Sigmoid colon (tissue), 6 donors: ENCODE measurements at regions not wholly inside any gene's neighbourhood (a gene's known extent, or its start where the extent isn't known, plus 50 kb on each side); places are given as distances from the start of the nearest gene placed in this dataset.

Experiments
- DNase-seq: peaks from one replicate; pipeline ENCODE4 v3.0.0-alpha.2; 2019
- H3K27ac ChIP-seq, 4 donors: fragments of 200-600 bp; sonication (generic); one replicate each; pipeline ENCODE4 v1.5.1; 2016 to 2019; ENCODE audit warnings: mild to moderate bottlenecking in 1 of 4
- H3K27me3 ChIP-seq, 3 donors: fragments of 200-600 bp; sonication (generic); one replicate each; pipeline ENCODE4 v1.5.1; 2019; ENCODE audit warnings: mild to moderate bottlenecking in 1 of 3
- H3K36me3 ChIP-seq, 4 donors: fragments of 200-600 bp; sonication (generic); one replicate each; pipeline ENCODE4 v1.5.1; 2016 to 2019
- H3K4me1 ChIP-seq, 4 donors: fragments of 200-600 bp; sonication (generic); one replicate each; pipeline ENCODE4 v1.5.1; 2017 to 2019
- H3K4me3 ChIP-seq, 4 donors: fragments of 200-600 bp; sonication (generic); one replicate each; pipeline ENCODE4 v1.5.1; 2017 to 2019; ENCODE audit warnings: mild to moderate bottlenecking in 2 of 4, moderate library complexity in 1 of 4
- H3K9me3 ChIP-seq, 4 donors: fragments of 200-600 bp in 3 of 4; sonication (generic) in 3 of 4; one replicate each; pipeline versions ENCODE4 v1.5.1 to v1.6.1; 2013 to 2019
- EP300 ChIP-seq, 4 donors: sonication (generic); formaldehyde crosslinking; IDR thresholded peaks; one replicate each; pipeline ENCODE4 v1.6.1; 2017; ENCODE audit warnings: antibody characterized with exemption in 4 of 4
- POLR2A ChIP-seq, 2 donors: fragments of 450-650 bp; IDR thresholded peaks; one replicate each; pipeline ENCODE4 v1.6.1; 2016; ENCODE audit warnings: antibody characterized with exemption in 2 of 2, mild to moderate bottlenecking in 2 of 2, moderate library complexity in 2 of 2
- POLR2AphosphoS5 ChIP-seq, 4 donors: sonication (generic); formaldehyde crosslinking; IDR thresholded peaks; one replicate each; pipeline ENCODE4 v1.6.1; 2017; ENCODE audit warnings: antibody characterized with exemption in 4 of 4
- WGBS, 2 donors: extraction: QIAGEN DNeasy Blood & Tissue Kit; methylation state at CpG; one replicate each; pipeline ENCODE4 v1.1.7; 2013; 5-methylcytosine and 5-hydroxymethylcytosine counted together
- intact Hi-C: fragments of 100-400 bp; cut with DNase I; formaldehyde crosslinking; loops from one replicate; pipeline ENCODE4 v1.15.1; 2023
- TF ChIP-seq, protein P1 (sequence below), 4 experiments: fragments of 450-650 bp in 3 of 4; fragments of 200-600 bp in 1 of 4; IDR thresholded peaks; one replicate each; pipeline ENCODE4 v1.5.1; 2016 to 2019; ENCODE audit warnings: antibody characterized with exemption in 4 of 4, mild to moderate bottlenecking in 3 of 4, moderate library complexity in 2 of 4
- donor health status: healthy with polysubstance abuse.
- donor health status: healthy.

DNA sequence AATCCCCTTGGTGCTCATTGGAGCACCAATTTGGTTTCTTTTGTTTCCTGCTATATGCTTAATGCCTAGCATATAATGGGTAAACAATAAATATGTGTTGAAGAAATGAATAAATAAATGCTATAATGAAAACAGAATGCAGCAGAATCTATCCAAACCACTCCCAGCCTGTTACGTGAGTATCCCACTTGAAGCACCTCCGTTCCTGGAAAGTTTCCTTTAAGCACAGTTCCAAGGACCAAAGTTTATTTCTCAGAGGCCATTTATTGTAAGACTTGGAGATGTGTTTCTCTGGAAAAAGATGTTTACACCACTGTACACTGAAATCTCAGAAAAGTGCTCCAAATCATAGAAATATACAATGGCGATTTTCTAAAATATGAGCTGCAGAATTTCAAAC is 187.0 kb downstream of the SOX9 start:
- TF ChIP-seq, protein P1, sequence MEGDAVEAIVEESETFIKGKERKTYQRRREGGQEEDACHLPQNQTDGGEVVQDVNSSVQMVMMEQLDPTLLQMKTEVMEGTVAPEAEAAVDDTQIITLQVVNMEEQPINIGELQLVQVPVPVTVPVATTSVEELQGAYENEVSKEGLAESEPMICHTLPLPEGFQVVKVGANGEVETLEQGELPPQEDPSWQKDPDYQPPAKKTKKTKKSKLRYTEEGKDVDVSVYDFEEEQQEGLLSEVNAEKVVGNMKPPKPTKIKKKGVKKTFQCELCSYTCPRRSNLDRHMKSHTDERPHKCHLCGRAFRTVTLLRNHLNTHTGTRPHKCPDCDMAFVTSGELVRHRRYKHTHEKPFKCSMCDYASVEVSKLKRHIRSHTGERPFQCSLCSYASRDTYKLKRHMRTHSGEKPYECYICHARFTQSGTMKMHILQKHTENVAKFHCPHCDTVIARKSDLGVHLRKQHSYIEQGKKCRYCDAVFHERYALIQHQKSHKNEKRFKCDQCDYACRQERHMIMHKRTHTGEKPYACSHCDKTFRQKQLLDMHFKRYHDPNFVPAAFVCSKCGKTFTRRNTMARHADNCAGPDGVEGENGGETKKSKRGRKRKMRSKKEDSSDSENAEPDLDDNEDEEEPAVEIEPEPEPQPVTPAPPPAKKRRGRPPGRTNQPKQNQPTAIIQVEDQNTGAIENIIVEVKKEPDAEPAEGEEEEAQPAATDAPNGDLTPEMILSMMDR (IDR thresholded peaks at IDR 0.05) = no peak
- TF ChIP-seq EP300 (IDR thresholded peaks at IDR 0.05) (no peak), POLR2AphosphoS5 (IDR thresholded peaks at IDR 0.05) (no peak), POLR2A (IDR thresholded peaks at IDR 0.05) (no peak)
- Histone ChIP-seq H3K9me3 (no peaks in the 10 kb centered on the region), H3K27ac (no peak overlapping the region), H3K27me3 (no peaks in the 10 kb centered on the region), H3K4me1 (no peaks in the 10 kb centered on the region), H3K4me3 (no peak overlapping the region), H3K36me3 (no peaks in the 10 kb centered on the region)
- DNase-seq = no peak
- 70 to 85% methylated on average over 3 of the region's 3 CpGs for WGBS, 2 donors
- intact Hi-C loops = no loop called here

DNA sequence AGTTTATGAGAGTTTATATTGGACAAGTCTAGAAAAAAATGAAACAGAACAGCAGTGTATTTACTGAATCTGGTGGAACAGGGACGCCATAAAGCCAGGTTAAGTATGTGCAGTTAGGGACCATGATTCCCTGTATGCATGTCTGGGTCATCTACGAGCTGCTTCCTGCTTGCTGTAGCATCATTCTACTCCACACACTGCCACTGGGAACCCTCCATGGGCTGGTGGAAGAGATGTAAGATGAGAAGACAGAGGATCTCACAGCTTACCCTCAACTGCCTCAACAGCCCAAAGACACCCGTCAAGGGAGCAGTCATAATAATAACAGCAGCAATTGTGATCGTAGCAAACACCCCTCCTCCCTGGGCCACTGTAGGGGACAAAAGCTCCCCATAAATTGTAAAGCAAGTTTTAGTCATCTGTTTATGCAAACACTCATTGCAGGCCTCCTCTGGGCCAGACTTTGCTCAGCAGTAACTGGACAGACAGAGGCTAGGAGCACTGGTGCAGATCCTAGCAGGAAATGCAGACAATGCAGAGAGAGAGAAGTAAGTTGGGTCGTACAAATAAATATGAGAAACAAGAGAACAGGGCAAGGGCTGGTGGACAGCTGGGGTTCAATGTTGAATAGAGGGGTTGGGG is 188.0 kb downstream of the SOX9 start:
- WGBS, 2 donors = 20 to 54% methylated on average over 5 of the region's 5 CpGs
- H3K27ac ChIP-seq = no peak overlapping the region
- no peaks in the 10 kb centered on the region for H3K27me3 ChIP-seq
- no peaks in the 10 kb centered on the region for H3K36me3 ChIP-seq
- H3K4me1 ChIP-seq = no peaks in the 10 kb centered on the region
- no peak for TF ChIP-seq POLR2A (IDR thresholded peaks at IDR 0.05)
- H3K9me3 ChIP-seq = no peaks in the 10 kb centered on the region
- H3K4me3 ChIP-seq = no peak overlapping the region
- intact Hi-C loops = no loop called here
- DNase-seq = no peak

DNA sequence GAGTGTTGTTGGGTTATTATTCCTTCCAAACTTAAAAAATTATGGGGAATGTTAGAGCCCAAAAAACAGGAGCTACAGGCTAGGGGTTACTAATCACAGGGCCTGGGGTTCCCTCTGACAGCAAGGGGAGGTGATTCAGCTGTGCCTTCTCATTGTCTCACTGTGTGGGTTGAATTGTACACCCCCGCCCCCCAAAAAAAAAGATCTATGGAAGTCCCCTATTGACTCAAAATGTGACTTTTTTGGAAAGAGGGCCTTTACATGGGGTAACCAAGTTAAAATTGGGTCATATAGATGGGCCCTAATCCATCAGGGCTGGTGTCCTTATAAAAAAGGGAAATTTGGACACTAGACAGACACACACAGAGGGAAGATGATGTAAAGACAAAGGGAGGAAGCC is 190.2 kb downstream of the SOX9 start:
- 95% methylated on average over 1 of the region's 1 CpG for WGBS, 2 donors
- TF ChIP-seq POLR2A (IDR thresholded peaks at IDR 0.05) = no peak
- no peak for TF ChIP-seq EP300 (IDR thresholded peaks at IDR 0.05)
- TF ChIP-seq POLR2AphosphoS5 (IDR thresholded peaks at IDR 0.05) = no peak
- TF ChIP-seq, protein P1 (IDR thresholded peaks at IDR 0.05) = no peak
- intact Hi-C loops = no loop called here
- DNase-seq = no peak
- no peaks in the 10 kb centered on the region for H3K27me3 ChIP-seq
- H3K36me3 ChIP-seq = no peaks in the 10 kb centered on the region
- no peak overlapping the region for H3K27ac ChIP-seq
- no peaks in the 10 kb centered on the region for H3K4me1 ChIP-seq
- no peak overlapping the region for H3K4me3 ChIP-seq
- no peaks in the 10 kb centered on the region for H3K9me3 ChIP-seq

DNA sequence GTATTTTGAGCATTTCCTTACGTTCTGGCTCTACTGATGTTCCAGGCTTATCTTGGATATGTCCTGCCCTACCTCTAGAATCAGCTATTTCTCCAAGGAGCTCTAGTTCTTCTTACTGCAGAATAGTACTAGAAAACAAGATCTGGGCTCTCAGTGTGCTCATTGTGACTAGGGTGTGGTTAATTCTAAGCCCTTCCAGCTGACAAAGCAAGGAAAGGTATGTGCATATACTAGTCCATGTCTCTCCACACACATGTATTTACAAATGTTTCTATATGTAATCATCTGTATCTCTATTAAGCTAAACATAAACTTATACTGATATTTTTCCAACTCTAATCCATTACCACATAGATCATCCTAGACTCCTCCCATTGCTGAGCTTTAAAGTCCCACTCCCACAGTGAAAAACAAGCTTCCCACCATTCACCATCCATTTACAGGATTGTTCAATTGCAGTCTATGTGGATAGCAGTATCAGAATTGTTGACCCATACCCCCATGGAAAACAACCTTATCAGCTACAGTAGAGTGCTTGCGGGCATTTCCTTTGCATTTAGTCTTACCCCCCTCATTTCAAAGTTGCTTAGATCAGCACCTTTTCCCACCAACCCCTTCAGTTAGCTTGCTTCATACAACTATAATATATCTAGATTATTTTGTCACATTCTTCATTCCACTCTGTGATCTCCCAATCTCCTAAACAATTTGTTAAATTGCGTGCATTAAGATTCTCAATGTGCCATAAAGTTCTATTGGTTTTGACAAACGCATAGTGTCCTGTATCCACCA is 194.5 kb downstream of the SOX9 start:
- TF ChIP-seq POLR2AphosphoS5 (IDR thresholded peaks at IDR 0.05) (no peak), POLR2A (IDR thresholded peaks at IDR 0.05) (no peak)
- TF ChIP-seq, protein P1 (IDR thresholded peaks at IDR 0.05) = no peak
- WGBS, 2 donors = 91 to 93% methylated on average over 4 of the region's 4 CpGs
- Histone ChIP-seq H3K27ac (no peak overlapping the region), H3K4me3 (no peak overlapping the region), H3K4me1 (no peaks in the 10 kb centered on the region), H3K36me3 (no peaks in the 10 kb centered on the region), H3K9me3 (no peaks in the 10 kb centered on the region), H3K27me3 (no peaks in the 10 kb centered on the region)
- intact Hi-C loops = no loop called here
- DNase-seq = no peak

DNA sequence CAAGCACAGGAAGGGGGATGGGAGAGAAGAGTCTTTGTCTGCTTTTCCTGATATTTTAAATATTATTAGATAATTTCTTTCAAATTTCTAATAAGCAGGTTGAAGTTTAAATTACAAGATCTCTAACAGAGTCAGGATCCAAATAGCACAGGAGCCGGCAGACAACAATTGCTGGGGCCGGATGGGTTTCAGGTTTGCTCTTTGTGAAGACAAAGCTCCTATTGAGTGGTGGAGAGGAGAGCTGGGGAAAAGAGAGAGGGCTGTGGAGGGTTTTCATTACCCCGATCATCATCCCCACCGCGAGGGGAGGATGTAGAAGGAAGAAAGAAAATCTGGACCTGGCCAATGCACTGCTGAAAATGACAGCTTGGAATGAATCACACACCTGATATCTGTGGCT is 197.3 kb downstream of the SOX9 start:
- H3K27ac ChIP-seq = no peak overlapping the region
- H3K9me3 ChIP-seq = no peaks in the 10 kb centered on the region
- no peaks in the 10 kb centered on the region for H3K36me3 ChIP-seq
- no peaks in the 10 kb centered on the region for H3K4me1 ChIP-seq
- intact Hi-C loops = no loop called here
- DNase-seq = no peak
- no peak overlapping the region for H3K4me3 ChIP-seq
- H3K27me3 ChIP-seq = no peaks in the 10 kb centered on the region
- TF ChIP-seq EP300 (IDR thresholded peaks at IDR 0.05) = no peak
- no peak for TF ChIP-seq POLR2AphosphoS5 (IDR thresholded peaks at IDR 0.05)
- no peak for TF ChIP-seq POLR2A (IDR thresholded peaks at IDR 0.05)
- TF ChIP-seq, protein P1 (IDR thresholded peaks at IDR 0.05) = no peak
- WGBS, 2 donors = 76 to 81% methylated on average over 5 of the region's 5 CpGs
